Endothelial cell (in vitro differentiated cells): ENCODE measurements at regions not wholly inside any gene's neighbourhood (a gene's known extent, or its start where the extent isn't known, plus 50 kb on each side); places are given as distances from the start of the nearest gene placed in this dataset.

Experiments used
- DNase-seq: peaks from one replicate; pipeline ENCODE4 v3.0.0; 2021; ENCODE audit warnings: low spot score
- H3K27ac Mint-ChIP-seq: one replicate; pipeline ENCODE4 v1.8.0; 2021; ENCODE audit warnings: mixed read lengths, inconsistent platforms; ENCODE audit not compliant: unreplicated experiment
- H3K27me3 Mint-ChIP-seq: one replicate; pipeline ENCODE4 v1.8.0; 2021; ENCODE audit warnings: mild to moderate bottlenecking, moderate library complexity, mixed read lengths, inconsistent platforms; ENCODE audit not compliant: unreplicated experiment
- H3K36me3 Mint-ChIP-seq: one replicate; pipeline ENCODE4 v1.8.0; 2021; ENCODE audit warnings: mild to moderate bottlenecking, low read depth, mixed read lengths, inconsistent platforms; ENCODE audit not compliant: unreplicated experiment
- H3K4me1 Mint-ChIP-seq: one replicate; pipeline ENCODE4 v1.8.0; 2021; ENCODE audit warnings: mild to moderate bottlenecking, mixed read lengths, inconsistent platforms; ENCODE audit not compliant: unreplicated experiment
- H3K4me3 Mint-ChIP-seq: one replicate; pipeline ENCODE4 v1.8.0; 2021; ENCODE audit warnings: mild to moderate bottlenecking, mixed read lengths, inconsistent platforms; ENCODE audit not compliant: unreplicated experiment
- H3K9me3 Mint-ChIP-seq: one replicate; pipeline ENCODE4 v1.8.0; 2021; ENCODE audit warnings: mixed read lengths, inconsistent platforms; ENCODE audit not compliant: unreplicated experiment
- TF ChIP-seq, protein P1 (sequence below): fragments of 200-600 bp; sonication (generic); IDR thresholded peaks from one replicate; pipeline ENCODE4 v1.5.0; 2021; ENCODE audit warnings: antibody characterized with exemption; ENCODE audit not compliant: unreplicated experiment

DNA sequence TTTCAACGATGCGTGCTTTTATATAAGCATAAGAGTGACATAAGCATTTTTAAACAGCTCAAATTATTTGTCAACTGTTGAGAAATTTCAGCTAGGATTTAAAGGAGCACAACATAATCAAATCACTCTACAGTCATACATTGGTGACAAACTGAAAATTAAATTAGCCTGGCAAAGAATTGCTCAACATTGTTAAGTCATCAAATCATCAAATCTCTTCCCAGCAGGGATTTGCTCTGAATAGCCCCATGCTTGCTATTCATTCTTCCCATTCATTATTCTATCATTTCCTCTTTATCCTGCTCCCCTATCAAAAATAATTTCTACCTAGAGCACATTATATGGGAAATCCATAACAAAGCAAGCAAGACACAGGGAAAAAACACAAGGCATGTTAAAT, 198.7 kb upstream of the LUZP2 start:
- no peaks in the 10 kb centered on the region for H3K36me3 Mint-ChIP-seq
- no peaks in the 10 kb centered on the region for H3K9me3 Mint-ChIP-seq
- H3K27ac Mint-ChIP-seq = no peak overlapping the region

DNA sequence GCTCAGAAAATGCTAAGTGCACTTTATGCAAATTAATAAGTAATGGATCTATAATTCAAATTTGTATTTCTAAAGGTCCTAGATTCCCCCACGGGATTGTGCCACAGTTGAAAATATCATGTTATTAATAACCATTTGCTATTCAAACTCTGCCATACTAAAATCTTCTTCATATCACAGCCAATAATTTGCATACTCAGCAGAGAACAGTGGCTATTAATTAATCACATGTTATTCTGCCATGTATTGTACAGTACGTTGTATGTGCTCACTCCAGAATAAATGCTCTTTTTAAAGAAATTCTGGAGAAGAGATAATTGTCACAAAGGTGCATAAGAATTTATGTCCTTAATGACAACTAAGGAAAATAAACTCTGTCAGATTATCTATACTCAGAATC, 184.9 kb upstream of the LUZP2 start:
- TF ChIP-seq, protein P1, sequence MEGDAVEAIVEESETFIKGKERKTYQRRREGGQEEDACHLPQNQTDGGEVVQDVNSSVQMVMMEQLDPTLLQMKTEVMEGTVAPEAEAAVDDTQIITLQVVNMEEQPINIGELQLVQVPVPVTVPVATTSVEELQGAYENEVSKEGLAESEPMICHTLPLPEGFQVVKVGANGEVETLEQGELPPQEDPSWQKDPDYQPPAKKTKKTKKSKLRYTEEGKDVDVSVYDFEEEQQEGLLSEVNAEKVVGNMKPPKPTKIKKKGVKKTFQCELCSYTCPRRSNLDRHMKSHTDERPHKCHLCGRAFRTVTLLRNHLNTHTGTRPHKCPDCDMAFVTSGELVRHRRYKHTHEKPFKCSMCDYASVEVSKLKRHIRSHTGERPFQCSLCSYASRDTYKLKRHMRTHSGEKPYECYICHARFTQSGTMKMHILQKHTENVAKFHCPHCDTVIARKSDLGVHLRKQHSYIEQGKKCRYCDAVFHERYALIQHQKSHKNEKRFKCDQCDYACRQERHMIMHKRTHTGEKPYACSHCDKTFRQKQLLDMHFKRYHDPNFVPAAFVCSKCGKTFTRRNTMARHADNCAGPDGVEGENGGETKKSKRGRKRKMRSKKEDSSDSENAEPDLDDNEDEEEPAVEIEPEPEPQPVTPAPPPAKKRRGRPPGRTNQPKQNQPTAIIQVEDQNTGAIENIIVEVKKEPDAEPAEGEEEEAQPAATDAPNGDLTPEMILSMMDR = no peak
- no peaks in the 10 kb centered on the region for H3K27me3 Mint-ChIP-seq
- no peak for DNase-seq
- H3K4me3 Mint-ChIP-seq = no peak overlapping the region
- H3K27ac Mint-ChIP-seq = no peak overlapping the region
- peaks cover 12% of the 10 kb centered on the region for H3K4me1 Mint-ChIP-seq
- H3K36me3 Mint-ChIP-seq = no peaks in the 10 kb centered on the region
- peaks cover 6% of the 10 kb centered on the region for H3K9me3 Mint-ChIP-seq

More for the DNA sequence above, 198.7 kb upstream of the LUZP2 start:
- DNase-seq = no peak
- H3K27me3 Mint-ChIP-seq = no peaks in the 10 kb centered on the region
- H3K4me1 Mint-ChIP-seq = no peaks in the 10 kb centered on the region
- no peak overlapping the region for H3K4me3 Mint-ChIP-seq
- TF ChIP-seq, protein P1 = no peak

- Mint-ChIP-seq H3K9me3 (peaks cover 6% of the 10 kb centered on the region), H3K4me1 (peaks cover 12% of the 10 kb centered on the region), H3K27ac (no peak overlapping the region), H3K4me3 (no peak overlapping the region), H3K27me3 (no peaks in the 10 kb centered on the region), H3K36me3 (no peaks in the 10 kb centered on the region)
- TF ChIP-seq, protein P1 = no peak
- no peak for DNase-seq
Measured at GRCh38 chr11:24312464-24313238, 184.2 kb upstream of the LUZP2 start.

- H3K4me3 Mint-ChIP-seq = no peak overlapping the region
- H3K9me3 Mint-ChIP-seq = no peaks in the 10 kb centered on the region
- TF ChIP-seq, protein P1 = no peak
- H3K36me3 Mint-ChIP-seq = no peaks in the 10 kb centered on the region
- H3K27ac Mint-ChIP-seq = no peak overlapping the region
- H3K27me3 Mint-ChIP-seq = no peaks in the 10 kb centered on the region
- peaks cover 8% of the 10 kb centered on the region for H3K4me1 Mint-ChIP-seq
- no peak for DNase-seq
Measured at GRCh38 chr11:24321229-24321628, 175.6 kb upstream of the LUZP2 start.

DNA sequence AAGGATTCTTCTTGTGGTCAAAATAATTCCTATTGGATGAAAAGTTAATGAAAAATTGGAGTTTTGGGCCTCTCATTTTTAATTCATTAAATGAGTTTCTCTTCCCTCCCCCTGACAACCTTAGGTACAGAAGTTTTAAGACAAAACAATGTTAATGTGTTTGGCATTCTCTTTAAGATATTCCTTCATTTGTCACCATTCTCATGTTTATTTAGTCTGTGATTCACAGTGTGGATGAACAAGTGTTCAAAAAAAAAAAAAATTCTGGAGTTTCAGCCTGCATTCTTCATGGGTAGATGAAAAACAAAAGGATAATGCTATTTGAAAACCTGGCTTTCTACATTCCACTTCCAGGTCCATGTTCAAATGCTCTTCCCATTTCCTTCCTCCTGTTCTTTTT, 172.6 kb upstream of the LUZP2 start:
- DNase-seq = no peak
- TF ChIP-seq, protein P1 = no peak
- H3K4me1 Mint-ChIP-seq = peaks cover 8% of the 10 kb centered on the region

More for the DNA sequence above, 172.6 kb upstream of the LUZP2 start:
- H3K27me3 Mint-ChIP-seq = no peaks in the 10 kb centered on the region
- no peaks in the 10 kb centered on the region for H3K36me3 Mint-ChIP-seq
- no peaks in the 10 kb centered on the region for H3K9me3 Mint-ChIP-seq
- H3K27ac Mint-ChIP-seq = no peak overlapping the region
- no peak overlapping the region for H3K4me3 Mint-ChIP-seq
